Naive B cell (primary cell): ENCODE measurements at regions not wholly inside any gene's neighbourhood (a gene's known extent, or its start where the extent isn't known, plus 50 kb on each side); places are given as distances from the start of the nearest gene placed in this dataset.

Source experiments
- ATAC-seq, 2 donors: fragments of 150-1000 bp; cut with Tn5 transposase; 2 replicates each; pipeline ENCODE4 v1.10.0; 2021; ENCODE audit warnings: low read depth in 2 of 2, mild to moderate bottlenecking in 2 of 2, moderate library complexity in 2 of 2
- DNase-seq: peaks from one replicate; pipeline ENCODE4 v3.0.0; 2022
- H3K27ac Mint-ChIP-seq, 6 donors: one replicate each; pipeline ENCODE4 v1.8.0; 2020 to 2022; ENCODE audit warnings: mild to moderate bottlenecking in 6 of 6, mixed read lengths in 6 of 6, moderate library complexity in 5 of 6, inconsistent platforms in 2 of 6
- H3K27me3 Mint-ChIP-seq, 3 donors: one replicate each; pipeline ENCODE4 v1.8.0; 2021 to 2022; ENCODE audit warnings: mixed read lengths in 3 of 3, mild to moderate bottlenecking in 1 of 3
- H3K36me3 Mint-ChIP-seq, 2 donors: one replicate each; pipeline ENCODE4 v1.8.0; 2020 to 2022; ENCODE audit warnings: mixed read lengths in 2 of 2, inconsistent platforms in 1 of 2, mild to moderate bottlenecking in 1 of 2
- H3K4me1 Mint-ChIP-seq, 3 donors: one replicate each; pipeline ENCODE4 v1.8.0; 2020 to 2022; ENCODE audit warnings: mixed read lengths in 3 of 3, inconsistent platforms in 1 of 3, mild to moderate bottlenecking in 1 of 3, moderate library complexity in 1 of 3
- H3K4me3 Mint-ChIP-seq, 8 donors: one replicate each; pipeline ENCODE4 v1.8.0; 2020 to 2022; ENCODE audit warnings: mild to moderate bottlenecking in 8 of 8, mixed read lengths in 8 of 8, moderate library complexity in 8 of 8, inconsistent platforms in 2 of 8
- H3K9me3 Mint-ChIP-seq, 7 donors: one replicate each; pipeline ENCODE4 v1.8.0; 2020 to 2022; ENCODE audit warnings: mixed read lengths in 7 of 7, mild to moderate bottlenecking in 5 of 7, inconsistent platforms in 2 of 7, moderate library complexity in 1 of 7

- no peak overlapping the region for H3K27ac Mint-ChIP-seq
- H3K4me3 Mint-ChIP-seq, result peak overlapping the region in 1 of 8 donors; percentile 65
- DNase-seq (no peak), ATAC-seq (no peak)
- no peaks in the 10 kb centered on the region for H3K4me1 Mint-ChIP-seq
- H3K9me3 Mint-ChIP-seq, result peaks cover 0 to 9% (median 2%) of the 10 kb centered on the region in 7 donors
- no peaks in the 10 kb centered on the region for H3K27me3 Mint-ChIP-seq
- no peaks in the 10 kb centered on the region for H3K36me3 Mint-ChIP-seq
Measured at GRCh38 chr18:38028946-38029345, 463.3 kb upstream of the CELF4 start.

- no peaks in the 10 kb centered on the region for H3K36me3 Mint-ChIP-seq
- H3K4me1 Mint-ChIP-seq, result no peaks in the 10 kb centered on the region
- ATAC-seq (no peak), DNase-seq (no peak)
- H3K9me3 Mint-ChIP-seq, result peaks cover 0 to 4% (median 0%) of the 10 kb centered on the region in 7 donors
- H3K4me3 Mint-ChIP-seq, result no peak overlapping the region
- no peaks in the 10 kb centered on the region for H3K27me3 Mint-ChIP-seq
- no peak overlapping the region for H3K27ac Mint-ChIP-seq
Measured at GRCh38 chr18:38025433-38026038, 459.9 kb upstream of the CELF4 start.

GRCh38 chr18:38023871-38024270 is 458.3 kb upstream of the CELF4 start:
- ATAC-seq, result no peak
- no peaks in the 10 kb centered on the region for H3K4me1 Mint-ChIP-seq
- H3K36me3 Mint-ChIP-seq, result no peaks in the 10 kb centered on the region
- no peak for DNase-seq
- H3K27ac Mint-ChIP-seq, result peak overlapping the region in 1 of 6 donors; percentile 81
- H3K4me3 Mint-ChIP-seq, result no peak overlapping the region
- no peaks in the 10 kb centered on the region for H3K27me3 Mint-ChIP-seq
- no peaks in the 10 kb centered on the region for H3K9me3 Mint-ChIP-seq

DNA sequence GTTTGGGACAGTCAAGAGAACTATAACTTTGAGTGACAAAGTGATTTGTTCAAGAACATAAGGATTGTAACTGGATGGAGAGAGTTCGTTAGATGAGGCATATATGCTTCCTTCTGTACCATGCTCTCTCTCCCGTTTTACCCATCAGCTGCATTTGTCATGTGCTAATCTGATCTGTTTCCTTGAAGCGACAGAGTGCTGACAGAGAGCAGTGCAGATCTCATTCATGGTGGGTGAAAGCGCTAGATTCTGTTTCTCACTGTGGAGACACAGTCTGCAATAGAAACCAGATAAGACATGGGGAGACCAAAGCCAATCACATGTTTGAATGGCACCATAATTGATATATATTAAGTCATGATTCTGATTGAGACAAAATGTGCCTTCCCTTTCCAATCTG is 456.6 kb upstream of the CELF4 start:
- H3K27ac Mint-ChIP-seq, result no peak overlapping the region
- no peaks in the 10 kb centered on the region for H3K36me3 Mint-ChIP-seq
- H3K9me3 Mint-ChIP-seq, result peaks cover 0 to 5% (median 0%) of the 10 kb centered on the region in 7 donors
- no peak for ATAC-seq
- no peak overlapping the region for H3K4me3 Mint-ChIP-seq
- H3K4me1 Mint-ChIP-seq, result no peaks in the 10 kb centered on the region
- DNase-seq, result no peak
- H3K27me3 Mint-ChIP-seq, result no peaks in the 10 kb centered on the region

GRCh38 chr18:38019292-38019691 is 453.7 kb upstream of the CELF4 start:
- Mint-ChIP-seq H3K36me3 (no peaks in the 10 kb centered on the region), H3K27me3 (no peaks in the 10 kb centered on the region), H3K4me3 (no peak overlapping the region), H3K27ac (no peak overlapping the region), H3K9me3 (peaks cover 0 to 18% (median 10%) of the 10 kb centered on the region in 7 donors), H3K4me1 (no peaks in the 10 kb centered on the region)
- no peak for DNase-seq
- ATAC-seq, result no peak

DNA sequence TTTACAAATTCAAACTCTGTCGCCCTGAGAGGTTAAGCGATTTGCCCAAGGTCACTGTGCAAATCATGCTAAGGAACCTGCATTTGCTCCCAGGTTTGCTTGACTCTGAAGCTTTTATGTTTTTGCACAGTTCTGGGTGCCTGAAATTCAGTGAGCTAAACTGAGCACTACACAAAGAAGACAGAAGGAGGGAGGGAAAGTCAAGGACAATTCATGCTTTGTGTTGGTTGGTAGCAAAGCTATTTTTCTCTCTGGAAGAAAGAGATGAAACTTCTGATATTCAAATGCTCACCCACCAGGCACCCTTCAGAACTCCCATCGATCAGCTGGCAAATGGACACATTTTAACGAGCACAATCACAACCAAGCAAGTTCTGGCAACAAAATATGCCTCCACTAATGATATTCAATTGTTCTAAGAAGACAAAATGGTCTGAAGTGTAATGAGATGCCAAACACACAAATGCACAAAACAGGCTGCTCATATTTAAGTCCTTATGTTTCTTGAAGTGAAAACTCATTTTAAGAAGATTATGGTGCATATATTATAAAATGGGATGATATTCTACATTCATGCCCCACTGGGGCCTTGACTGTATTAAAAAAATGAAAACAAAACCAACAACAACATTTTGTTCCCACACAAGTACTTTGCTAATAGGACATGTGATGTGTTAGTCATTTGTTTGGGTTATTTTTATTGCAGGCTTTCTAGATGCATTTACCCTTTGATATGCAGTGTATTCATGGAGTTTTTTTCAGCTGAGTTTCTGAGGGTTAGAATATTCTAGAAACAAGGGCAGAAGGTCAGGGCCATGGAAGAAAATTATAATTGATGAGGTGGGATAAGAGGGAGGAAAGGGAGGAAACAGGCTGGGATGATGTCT is 445.6 kb upstream of the CELF4 start:
- ATAC-seq (no peak), DNase-seq (no peak)
- Mint-ChIP-seq H3K4me1 (no peaks in the 10 kb centered on the region), H3K27ac (no peak overlapping the region), H3K4me3 (no peak overlapping the region), H3K36me3 (no peaks in the 10 kb centered on the region), H3K9me3 (peaks cover 0 to 14% (median 9%) of the 10 kb centered on the region in 7 donors), H3K27me3 (peaks cover 0 to 4% (median 0%) of the 10 kb centered on the region in 3 donors)

DNA sequence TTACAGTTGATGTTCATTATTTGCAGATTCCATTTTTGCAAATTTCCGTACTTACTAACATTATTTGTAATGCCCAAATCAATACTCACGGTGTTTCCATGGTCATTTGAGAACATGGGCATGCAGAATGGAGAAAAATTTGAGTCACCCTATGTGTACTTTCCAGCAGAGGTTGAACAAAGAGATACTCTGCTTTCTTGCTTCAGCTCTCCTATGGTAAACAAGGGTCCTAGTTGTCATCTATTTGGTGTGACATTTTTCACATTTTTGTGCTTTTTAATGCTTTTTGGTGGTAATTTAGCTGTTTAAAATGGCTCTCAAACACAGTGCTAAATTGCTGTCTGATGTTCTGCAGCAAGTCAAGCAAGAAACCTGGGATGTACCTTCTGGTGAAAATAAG is 444.4 kb upstream of the CELF4 start:
- Mint-ChIP-seq H3K27ac (no peak overlapping the region), H3K4me1 (no peaks in the 10 kb centered on the region), H3K36me3 (no peaks in the 10 kb centered on the region), H3K27me3 (peaks cover 0 to 4% (median 0%) of the 10 kb centered on the region in 3 donors), H3K9me3 (peaks cover 0 to 7% (median under 1%) of the 10 kb centered on the region in 7 donors), H3K4me3 (no peak overlapping the region)
- ATAC-seq, result no peak
- DNase-seq, result no peak

DNA sequence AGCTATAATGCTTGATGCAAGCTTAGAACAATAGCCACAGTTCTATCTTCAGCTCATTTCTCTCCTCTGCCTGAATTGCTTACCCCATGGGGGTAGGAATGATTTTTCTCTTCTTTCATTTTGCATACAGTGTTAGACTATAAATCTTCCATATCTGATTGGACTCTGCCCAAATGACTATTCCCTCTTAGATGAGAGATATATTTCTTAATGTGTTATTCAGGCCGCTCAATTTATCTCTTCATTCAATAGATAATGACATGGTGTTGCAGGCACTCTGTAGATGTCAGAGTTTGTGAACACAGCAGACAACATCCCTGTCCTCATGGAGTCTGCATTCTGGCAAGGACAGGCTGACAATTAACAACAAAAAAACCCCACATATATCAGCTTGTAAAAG is 443.7 kb upstream of the CELF4 start:
- peaks cover 0 to 4% (median 0%) of the 10 kb centered on the region in 3 donors for H3K27me3 Mint-ChIP-seq
- H3K4me3 Mint-ChIP-seq, result no peak overlapping the region
- no peak for DNase-seq
- H3K27ac Mint-ChIP-seq, result no peak overlapping the region
- no peaks in the 10 kb centered on the region for H3K4me1 Mint-ChIP-seq
- H3K9me3 Mint-ChIP-seq, result peaks cover 0 to 7% (median 3%) of the 10 kb centered on the region in 7 donors
- no peaks in the 10 kb centered on the region for H3K36me3 Mint-ChIP-seq
- no peak for ATAC-seq

- H3K36me3 Mint-ChIP-seq, result no peaks in the 10 kb centered on the region
- DNase-seq, result no peak
- no peak overlapping the region for H3K4me3 Mint-ChIP-seq
- peaks cover 0 to 4% (median 0%) of the 10 kb centered on the region in 3 donors for H3K27me3 Mint-ChIP-seq
- H3K27ac Mint-ChIP-seq, result no peak overlapping the region
- ATAC-seq, result no peak
- peaks cover 0 to 12% (median 4%) of the 10 kb centered on the region in 7 donors for H3K9me3 Mint-ChIP-seq
- no peaks in the 10 kb centered on the region for H3K4me1 Mint-ChIP-seq
Measured at GRCh38 chr18:38007676-38008330, 442.2 kb upstream of the CELF4 start.

GRCh38 chr18:38007026-38007425 is 441.4 kb upstream of the CELF4 start:
- DNase-seq (no peak), ATAC-seq (no peak)
- Mint-ChIP-seq H3K27ac (no peak overlapping the region), H3K4me3 (no peak overlapping the region), H3K36me3 (no peaks in the 10 kb centered on the region), H3K4me1 (no peaks in the 10 kb centered on the region), H3K9me3 (peaks cover 0 to 12% (median 5%) of the 10 kb centered on the region in 7 donors), H3K27me3 (peaks cover 0 to 4% (median 0%) of the 10 kb centered on the region in 3 donors)

DNA sequence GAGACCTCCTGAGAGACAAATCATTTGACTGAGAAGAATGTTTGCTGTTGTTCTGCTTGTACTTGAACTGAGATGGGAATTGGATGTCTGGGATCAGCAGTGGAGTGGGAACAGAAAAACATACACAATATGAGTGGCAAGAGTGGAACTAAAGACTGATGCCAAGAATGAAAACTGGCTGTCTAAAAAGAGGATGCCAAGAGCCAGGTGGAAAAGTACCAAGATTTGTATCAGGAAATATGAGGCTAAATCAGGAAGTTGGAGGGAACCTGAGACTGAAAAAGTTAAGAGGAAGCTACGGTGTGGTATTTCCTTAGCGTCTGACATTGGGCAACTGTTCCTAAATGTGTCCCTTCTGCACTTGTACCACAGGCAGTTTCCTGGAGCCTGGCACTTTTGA is 440.9 kb upstream of the CELF4 start:
- H3K4me3 Mint-ChIP-seq, result peak overlapping the region in 1 of 8 donors; percentile 2
- peaks cover 0 to 12% (median 5%) of the 10 kb centered on the region in 7 donors for H3K9me3 Mint-ChIP-seq
- ATAC-seq, result no peak
- peaks cover 0 to 4% (median 0%) of the 10 kb centered on the region in 3 donors for H3K27me3 Mint-ChIP-seq
- H3K27ac Mint-ChIP-seq, result no peak overlapping the region
- H3K36me3 Mint-ChIP-seq, result no peaks in the 10 kb centered on the region
- no peaks in the 10 kb centered on the region for H3K4me1 Mint-ChIP-seq
- DNase-seq, result no peak

- no peak overlapping the region for H3K4me3 Mint-ChIP-seq
- H3K27ac Mint-ChIP-seq, result no peak overlapping the region
- ATAC-seq (no peak), DNase-seq (no peak)
- peaks cover 0 to 11% (median 4%) of the 10 kb centered on the region in 7 donors for H3K9me3 Mint-ChIP-seq
- no peaks in the 10 kb centered on the region for H3K36me3 Mint-ChIP-seq
- no peaks in the 10 kb centered on the region for H3K27me3 Mint-ChIP-seq
- no peaks in the 10 kb centered on the region for H3K4me1 Mint-ChIP-seq
Measured at GRCh38 chr18:37997695-37998094, 432.1 kb upstream of the CELF4 start.

- Mint-ChIP-seq H3K36me3 (no peaks in the 10 kb centered on the region), H3K4me3 (no peak overlapping the region), H3K4me1 (no peaks in the 10 kb centered on the region), H3K27ac (no peak overlapping the region), H3K9me3 (peaks cover 0 to 27% (median 2%) of the 10 kb centered on the region in 7 donors), H3K27me3 (no peaks in the 10 kb centered on the region)
- ATAC-seq (no peak), DNase-seq (no peak)
Measured at GRCh38 chr18:37987901-37988300, 422.3 kb upstream of the CELF4 start.
